T-helper 17 cell (primary cell): ENCODE measurements at regions not wholly inside any gene's neighbourhood (a gene's known extent, or its start where the extent isn't known, plus 50 kb on each side); places are given as distances from the start of the nearest gene placed in this dataset.

Experiments
- ATAC-seq: fragments of 150-1000 bp; cut with Tn5 transposase; 2 replicates; pipeline ENCODE4 v1.10.0; 2021; ENCODE audit warnings: mild to moderate bottlenecking, moderate library complexity
- DNase-seq, 3 donors: peaks; one replicate each; pipeline versions ENCODE4 v3.0.0 to v3.0.0-alpha.2; 2020 to 2021
- H3K9me3 ChIP-seq: one replicate; pipeline ENCODE4 v1.7.0; 2013; ENCODE audit warnings: low read length, mild to moderate bottlenecking; ENCODE audit not compliant: control insufficient read depth, poor library complexity, severe bottlenecking
- H3K27ac Mint-ChIP-seq: one replicate; pipeline ENCODE4 v1.8.0; 2022; ENCODE audit warnings: mild to moderate bottlenecking, moderate library complexity, mixed read lengths
- H3K27me3 Mint-ChIP-seq: one replicate; pipeline ENCODE4 v1.8.0; 2022; ENCODE audit warnings: mixed read lengths
- H3K36me3 Mint-ChIP-seq: one replicate; pipeline ENCODE4 v1.8.0; 2022; ENCODE audit warnings: low read depth, mixed read lengths
- H3K4me1 Mint-ChIP-seq: one replicate; pipeline ENCODE4 v1.8.0; 2022; ENCODE audit warnings: mild to moderate bottlenecking, mixed read lengths
- H3K4me3 Mint-ChIP-seq: one replicate; pipeline ENCODE4 v1.8.0; 2022; ENCODE audit warnings: mild to moderate bottlenecking, moderate library complexity, mixed read lengths

GRCh38 chr6:103677290-103677689 lies 1182.4 kb downstream of the HACE1 start:
- ATAC-seq (no peak), DNase-seq (no peak)
- no peak overlapping the region for H3K27ac Mint-ChIP-seq
- H3K27me3 Mint-ChIP-seq, result no peaks in the 10 kb centered on the region
- no peak overlapping the region for H3K4me3 Mint-ChIP-seq
- H3K4me1 Mint-ChIP-seq, result peaks cover 8% of the 10 kb centered on the region
- H3K9me3 ChIP-seq, result no peaks in the 10 kb centered on the region
- no peaks in the 10 kb centered on the region for H3K36me3 Mint-ChIP-seq

- Mint-ChIP-seq H3K27me3 (no peaks in the 10 kb centered on the region), H3K4me3 (peak overlapping the region; percentile 19), H3K27ac (no peak overlapping the region), H3K36me3 (no peaks in the 10 kb centered on the region), H3K4me1 (peaks cover 8% of the 10 kb centered on the region)
- no peak for ATAC-seq
- no peaks in the 10 kb centered on the region for H3K9me3 ChIP-seq
- DNase-seq, result no peak
Measured at GRCh38 chr6:103675807-103676406, 1183.8 kb downstream of the HACE1 start.

GRCh38 chr6:103674790-103675189 lies 1184.9 kb downstream of the HACE1 start:
- Mint-ChIP-seq H3K27me3 (no peaks in the 10 kb centered on the region), H3K36me3 (no peaks in the 10 kb centered on the region), H3K4me1 (peaks cover 8% of the 10 kb centered on the region), H3K27ac (no peak overlapping the region), H3K4me3 (no peak overlapping the region)
- H3K9me3 ChIP-seq, result no peaks in the 10 kb centered on the region
- DNase-seq, result no peak
- ATAC-seq, result no peak

GRCh38 chr6:103672169-103672568 lies 1187.5 kb downstream of the HACE1 start:
- Mint-ChIP-seq H3K27ac (no peak overlapping the region), H3K4me3 (no peak overlapping the region), H3K36me3 (no peaks in the 10 kb centered on the region), H3K27me3 (no peaks in the 10 kb centered on the region), H3K4me1 (peaks cover 8% of the 10 kb centered on the region)
- ATAC-seq (no peak), DNase-seq (no peak)
- no peaks in the 10 kb centered on the region for H3K9me3 ChIP-seq

DNA sequence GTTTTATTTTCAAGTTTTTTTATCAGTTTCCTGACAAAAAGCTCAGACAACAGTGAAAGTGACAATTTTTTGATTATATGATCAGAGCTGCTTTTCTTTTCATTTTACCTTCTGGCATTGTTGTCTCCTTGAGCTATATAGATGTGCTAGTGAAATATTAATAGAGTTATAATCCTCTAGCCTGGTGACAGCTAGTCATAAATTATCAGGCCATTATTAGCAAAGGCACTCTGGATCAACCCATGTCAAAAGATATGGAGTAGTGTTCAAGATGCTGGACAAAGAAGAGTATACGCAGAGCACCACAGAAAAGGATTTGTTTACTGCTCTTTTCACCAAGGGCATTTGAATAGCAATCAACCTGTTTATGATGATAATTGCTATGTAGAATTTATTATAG lies 1230.1 kb downstream of the HACE1 start:
- no peak for ATAC-seq
- Mint-ChIP-seq H3K4me3 (no peak overlapping the region), H3K27ac (no peak overlapping the region), H3K27me3 (no peaks in the 10 kb centered on the region), H3K4me1 (no peaks in the 10 kb centered on the region), H3K36me3 (no peaks in the 10 kb centered on the region)
- DNase-seq, result no peak
- no peaks in the 10 kb centered on the region for H3K9me3 ChIP-seq

- Mint-ChIP-seq H3K27ac (no peak overlapping the region), H3K27me3 (no peaks in the 10 kb centered on the region), H3K4me3 (no peak overlapping the region), H3K36me3 (no peaks in the 10 kb centered on the region), H3K4me1 (no peaks in the 10 kb centered on the region)
- no peaks in the 10 kb centered on the region for H3K9me3 ChIP-seq
- no peak for DNase-seq
- ATAC-seq, result no peak
Measured at GRCh38 chr6:103617642-103618041, 1242.1 kb downstream of the HACE1 start.

DNA sequence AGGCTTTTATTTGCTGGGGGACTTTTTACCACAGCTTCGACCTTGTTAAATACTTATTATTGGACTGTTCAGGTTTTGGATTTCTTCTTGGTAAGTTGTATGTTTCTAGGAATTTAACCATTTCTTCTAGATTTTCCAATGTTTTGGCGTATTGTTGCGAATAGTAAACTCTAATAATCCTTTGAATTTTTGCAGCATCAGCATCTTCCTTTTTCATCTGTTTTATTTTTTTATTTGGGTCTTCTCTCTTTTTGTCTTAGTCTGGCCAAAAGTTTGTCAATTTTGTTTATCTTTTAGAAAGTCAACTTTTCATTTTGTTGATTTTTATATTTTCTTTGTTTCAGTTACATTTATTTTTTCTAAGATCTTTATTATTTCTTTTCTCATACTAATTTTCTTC lies 1272.0 kb downstream of the HACE1 start:
- DNase-seq, result no peak
- H3K4me3 Mint-ChIP-seq, result no peak overlapping the region
- no peaks in the 10 kb centered on the region for H3K4me1 Mint-ChIP-seq

DNA sequence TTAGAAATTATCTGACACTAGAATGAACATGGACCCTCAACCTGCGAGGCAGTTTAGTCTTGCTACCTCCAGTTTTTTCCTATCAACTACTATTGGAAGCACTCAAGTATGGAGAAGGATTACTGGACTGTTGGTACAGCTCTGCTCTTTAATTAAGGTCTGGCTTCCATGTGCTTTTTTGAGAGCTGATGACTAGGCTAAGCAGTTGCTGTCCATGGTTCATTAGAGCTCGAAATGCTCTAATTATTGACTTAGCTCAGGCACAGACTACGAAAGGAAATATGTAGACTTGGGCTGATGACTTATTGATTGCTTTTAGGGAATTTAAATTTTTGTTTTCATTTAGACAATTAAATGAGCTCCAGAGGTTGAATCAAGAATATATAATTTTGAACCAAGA lies 1281.6 kb downstream of the HACE1 start:
- DNase-seq (no peak), ATAC-seq (no peak)
- no peaks in the 10 kb centered on the region for H3K9me3 ChIP-seq
- no peaks in the 10 kb centered on the region for H3K36me3 Mint-ChIP-seq
- H3K27me3 Mint-ChIP-seq, result no peaks in the 10 kb centered on the region
- no peak overlapping the region for H3K27ac Mint-ChIP-seq
- H3K4me3 Mint-ChIP-seq, result no peak overlapping the region
- H3K4me1 Mint-ChIP-seq, result no peaks in the 10 kb centered on the region

More for the DNA sequence above, 1272.0 kb downstream of the HACE1 start:
- H3K9me3 ChIP-seq, result no peaks in the 10 kb centered on the region
- no peak overlapping the region for H3K27ac Mint-ChIP-seq
- no peaks in the 10 kb centered on the region for H3K36me3 Mint-ChIP-seq
- no peaks in the 10 kb centered on the region for H3K27me3 Mint-ChIP-seq
- no peak for ATAC-seq

GRCh38 chr6:103570431-103570830 lies 1289.3 kb downstream of the HACE1 start:
- H3K9me3 ChIP-seq, result no peaks in the 10 kb centered on the region
- Mint-ChIP-seq H3K36me3 (no peaks in the 10 kb centered on the region), H3K4me3 (no peak overlapping the region), H3K4me1 (no peaks in the 10 kb centered on the region), H3K27me3 (no peaks in the 10 kb centered on the region), H3K27ac (no peak overlapping the region)
- ATAC-seq (no peak), DNase-seq (no peak)

- Mint-ChIP-seq H3K27ac (no peak overlapping the region), H3K4me3 (no peak overlapping the region), H3K27me3 (no peaks in the 10 kb centered on the region), H3K4me1 (no peaks in the 10 kb centered on the region), H3K36me3 (no peaks in the 10 kb centered on the region)
- no peaks in the 10 kb centered on the region for H3K9me3 ChIP-seq
- no peak for DNase-seq
- ATAC-seq, result no peak
Measured at GRCh38 chr6:103554911-103555310, 1304.8 kb downstream of the HACE1 start.

DNA sequence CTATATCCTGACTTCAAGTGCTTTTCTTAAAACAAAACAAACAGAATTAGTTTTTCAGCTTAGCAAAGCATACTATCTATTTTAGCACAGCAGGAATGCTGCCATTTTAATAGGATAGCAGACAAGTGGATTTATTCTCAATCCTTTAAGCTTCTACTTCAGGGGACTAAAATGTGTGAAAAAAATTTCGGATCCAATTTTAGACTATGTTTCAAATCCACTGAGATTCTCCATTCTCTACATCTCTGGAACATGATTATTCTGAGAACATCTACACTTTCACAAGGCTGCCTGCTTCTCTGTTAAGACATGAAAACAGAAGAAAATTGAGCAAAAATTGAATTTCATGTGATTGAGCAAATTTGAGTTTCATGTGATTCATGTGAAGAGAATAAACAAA lies 1321.3 kb downstream of the HACE1 start:
- no peaks in the 10 kb centered on the region for H3K27me3 Mint-ChIP-seq
- H3K36me3 Mint-ChIP-seq, result no peaks in the 10 kb centered on the region
- H3K4me3 Mint-ChIP-seq, result no peak overlapping the region
- H3K9me3 ChIP-seq, result no peaks in the 10 kb centered on the region
- no peak for ATAC-seq
- H3K4me1 Mint-ChIP-seq, result no peaks in the 10 kb centered on the region
- no peak for DNase-seq
- no peak overlapping the region for H3K27ac Mint-ChIP-seq

GRCh38 chr6:103534814-103535213 lies 1324.9 kb downstream of the HACE1 start:
- Mint-ChIP-seq H3K4me3 (no peak overlapping the region), H3K27me3 (no peaks in the 10 kb centered on the region), H3K36me3 (no peaks in the 10 kb centered on the region), H3K4me1 (no peaks in the 10 kb centered on the region), H3K27ac (no peak overlapping the region)
- ATAC-seq, result no peak
- H3K9me3 ChIP-seq, result no peaks in the 10 kb centered on the region
- no peak for DNase-seq

GRCh38 chr6:103534095-103534494 lies 1325.6 kb downstream of the HACE1 start:
- no peaks in the 10 kb centered on the region for H3K9me3 ChIP-seq
- Mint-ChIP-seq H3K27me3 (no peaks in the 10 kb centered on the region), H3K4me1 (no peaks in the 10 kb centered on the region), H3K27ac (no peak overlapping the region), H3K36me3 (no peaks in the 10 kb centered on the region), H3K4me3 (no peak overlapping the region)
- DNase-seq (no peak), ATAC-seq (no peak)

- Mint-ChIP-seq H3K27ac (no peak overlapping the region), H3K4me1 (no peaks in the 10 kb centered on the region), H3K36me3 (no peaks in the 10 kb centered on the region), H3K4me3 (no peak overlapping the region), H3K27me3 (no peaks in the 10 kb centered on the region)
- ATAC-seq (no peak), DNase-seq (no peak)
- no peaks in the 10 kb centered on the region for H3K9me3 ChIP-seq
Measured at GRCh38 chr6:103522045-103522444, 1337.7 kb downstream of the HACE1 start.
